EH (cell line): ENCODE measurements at regions not wholly inside any gene's neighbourhood (a gene's known extent, or its start where the extent isn't known, plus 50 kb on each side); places are given as distances from the start of the nearest gene placed in this dataset.
"Not testable (repeated sequence)": the region's sequence is repeated elsewhere in the genome, so short reads cannot be mapped to it uniquely, and the experiment has no call there.

ENCODE experiments used
- DNase-seq: peaks from one replicate; pipeline ENCODE4 v3.0.0-alpha.2; 2015; ENCODE audit warnings: low read depth

DNA sequence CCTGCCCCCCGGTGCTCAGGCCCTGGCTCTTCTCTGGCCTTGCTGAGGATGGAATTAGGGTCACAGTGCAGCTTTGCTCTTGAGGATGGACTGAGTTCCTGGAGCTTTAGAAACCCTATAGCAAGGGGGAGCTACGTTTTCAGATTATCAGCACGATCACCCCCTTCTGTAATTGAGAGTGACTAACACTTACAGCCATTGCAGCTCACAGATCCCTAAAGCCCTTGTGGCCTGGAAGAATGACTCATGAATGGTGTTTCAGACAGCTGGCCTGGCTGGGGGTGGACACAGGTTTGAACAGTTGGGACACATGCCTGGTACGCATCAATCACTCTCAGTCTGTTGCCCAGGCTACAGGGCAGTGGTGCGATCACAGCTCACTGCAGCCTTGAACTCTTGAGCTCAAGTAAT is 79.7 kb upstream of the IGFBP5 start:
- peak; percentile 96 for DNase-seq

DNA sequence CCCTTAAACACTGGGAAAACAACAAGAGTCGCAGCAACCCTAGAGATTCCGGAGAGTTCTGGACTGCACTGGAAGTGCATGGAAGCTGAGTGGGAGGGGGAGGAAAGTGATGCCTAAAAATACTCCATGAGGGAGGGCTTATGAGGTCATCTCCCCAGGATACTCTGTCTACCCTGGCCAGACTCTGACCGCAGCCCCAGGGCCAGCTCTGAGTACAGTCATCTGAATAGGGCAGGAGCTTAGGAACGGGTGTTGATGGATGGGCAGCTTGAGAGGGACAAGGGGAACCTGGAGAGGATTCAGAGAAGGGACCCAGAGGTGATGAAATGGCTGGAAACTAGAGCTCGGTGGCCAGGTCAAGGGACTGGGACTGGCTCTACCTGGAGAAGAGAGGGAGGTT is 79.3 kb upstream of the IGFBP5 start:
- peak; percentile 94 for DNase-seq

DNA sequence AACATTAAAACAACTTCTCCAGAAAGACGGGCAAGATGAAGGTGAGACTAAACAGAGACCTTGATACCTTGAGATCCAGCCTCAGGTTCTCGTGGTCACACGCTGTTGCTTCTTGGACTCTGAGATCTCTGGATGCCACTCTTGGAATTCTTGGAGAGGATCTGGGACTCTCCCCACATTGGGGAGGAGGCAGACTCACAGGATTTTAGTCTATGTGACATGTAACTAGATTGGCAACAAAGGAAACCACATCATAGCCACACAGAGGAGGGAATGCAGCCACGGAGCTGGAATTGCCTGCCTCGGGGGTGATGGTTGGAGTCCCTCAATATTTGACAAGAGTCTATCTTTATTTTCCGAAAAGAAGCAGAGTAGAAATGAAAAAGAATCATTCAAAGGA is 78.8 kb upstream of the IGFBP5 start:
- DNase-seq: peak; percentile 46

DNA sequence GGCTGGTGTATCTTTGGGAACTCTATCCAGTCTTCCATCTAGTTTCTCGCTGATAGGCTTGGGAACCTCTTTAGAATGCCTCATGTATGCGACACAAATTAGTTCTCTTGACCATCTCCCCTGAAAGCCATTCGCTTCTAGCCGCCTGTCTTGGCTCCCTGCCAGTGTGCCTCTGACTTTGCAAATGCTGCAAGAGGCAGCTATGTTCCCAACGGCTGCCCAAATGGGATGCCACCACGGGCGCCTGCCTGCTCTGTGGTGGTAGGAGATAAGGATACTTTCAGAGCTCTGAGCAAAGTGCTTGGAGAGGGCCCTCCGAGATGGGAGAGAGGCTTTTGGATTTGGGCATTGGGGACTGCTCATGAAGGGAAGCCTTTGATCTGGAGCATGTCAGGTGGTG is 77.7 kb upstream of the IGFBP5 start:
- DNase-seq: no peak

DNA sequence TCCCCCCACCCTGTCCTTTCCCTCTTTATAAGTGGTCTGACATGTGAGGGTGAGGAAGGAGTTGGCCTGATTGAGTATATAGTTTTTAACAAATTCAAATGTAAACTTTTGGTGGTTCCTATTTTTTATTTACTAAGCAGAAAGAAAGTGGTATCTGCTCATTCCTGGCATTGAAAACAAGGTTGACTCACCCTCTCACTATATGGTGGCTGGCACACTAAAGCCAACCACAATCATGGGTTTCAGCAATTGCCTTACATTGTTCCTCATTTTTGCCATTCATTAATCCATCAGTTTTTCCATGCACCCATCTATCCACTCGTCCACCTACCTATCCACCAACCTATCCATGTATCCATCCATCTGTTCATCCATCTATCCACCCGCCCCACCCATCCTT is 75.4 kb upstream of the IGFBP5 start:
- DNase-seq: no peak

DNA sequence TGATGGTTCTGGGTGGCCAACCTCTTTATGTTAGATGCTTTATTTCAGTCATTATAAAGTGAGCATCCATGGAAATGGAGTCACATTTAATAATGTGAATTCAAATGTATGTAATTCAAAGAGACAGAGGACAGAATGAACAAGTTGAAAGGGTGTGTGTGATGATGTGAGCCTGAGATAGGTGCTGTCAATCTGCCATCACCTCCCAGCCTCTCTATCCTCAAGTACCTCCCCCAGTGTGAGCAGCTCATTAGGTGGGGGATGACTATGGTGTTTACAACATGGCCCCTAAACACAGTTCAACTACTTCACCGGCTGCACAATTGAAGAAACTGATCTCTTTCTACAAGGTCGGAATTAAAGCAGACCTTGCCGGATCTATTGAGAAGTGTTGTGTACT is 74.7 kb upstream of the IGFBP5 start:
- DNase-seq: no peak

DNA sequence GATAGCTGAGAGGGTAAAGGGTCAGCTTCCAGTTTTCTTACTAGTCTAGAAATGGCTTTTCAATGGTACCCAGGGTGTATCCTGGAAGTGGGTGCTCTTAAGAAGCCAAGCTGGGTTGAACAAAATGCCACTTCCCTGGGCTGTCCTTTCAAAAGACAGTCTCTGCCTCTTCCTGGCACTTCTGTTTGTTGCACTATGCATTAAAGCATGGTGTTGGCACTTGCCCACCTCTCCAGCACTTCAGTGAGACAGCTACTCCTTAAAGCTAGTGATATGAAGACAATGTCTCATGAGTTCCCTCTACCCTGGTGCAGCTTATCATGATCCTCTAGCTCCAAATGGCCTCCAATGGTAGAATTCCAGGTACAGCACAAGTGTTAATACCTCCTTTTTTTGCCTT is 74.3 kb upstream of the IGFBP5 start:
- DNase-seq: no peak

DNA sequence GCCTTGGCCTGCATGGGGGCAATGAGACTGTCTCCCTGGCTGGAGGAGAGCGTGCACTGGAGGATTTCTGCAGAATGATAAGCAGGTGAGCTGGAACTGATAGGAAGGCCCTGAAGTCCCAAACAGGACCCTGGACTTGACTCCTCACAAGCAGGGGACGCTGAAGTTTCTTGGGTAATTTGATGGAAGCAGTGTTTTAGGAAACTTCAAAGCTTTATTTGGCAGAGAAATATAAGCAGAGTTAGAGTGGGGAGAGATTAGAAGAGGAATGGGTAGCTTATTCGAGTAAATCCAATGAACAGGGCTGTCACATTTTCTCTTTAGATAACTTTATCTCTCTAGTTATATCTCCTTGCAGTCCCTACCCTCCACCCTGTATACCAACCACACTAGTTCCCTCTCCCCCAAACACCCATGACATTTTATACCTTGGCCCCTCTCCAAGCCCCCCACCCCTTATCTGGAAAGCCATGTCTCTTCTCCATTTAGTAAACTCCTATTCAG is 73.6 kb upstream of the IGFBP5 start:
- DNase-seq: no peak

DNA sequence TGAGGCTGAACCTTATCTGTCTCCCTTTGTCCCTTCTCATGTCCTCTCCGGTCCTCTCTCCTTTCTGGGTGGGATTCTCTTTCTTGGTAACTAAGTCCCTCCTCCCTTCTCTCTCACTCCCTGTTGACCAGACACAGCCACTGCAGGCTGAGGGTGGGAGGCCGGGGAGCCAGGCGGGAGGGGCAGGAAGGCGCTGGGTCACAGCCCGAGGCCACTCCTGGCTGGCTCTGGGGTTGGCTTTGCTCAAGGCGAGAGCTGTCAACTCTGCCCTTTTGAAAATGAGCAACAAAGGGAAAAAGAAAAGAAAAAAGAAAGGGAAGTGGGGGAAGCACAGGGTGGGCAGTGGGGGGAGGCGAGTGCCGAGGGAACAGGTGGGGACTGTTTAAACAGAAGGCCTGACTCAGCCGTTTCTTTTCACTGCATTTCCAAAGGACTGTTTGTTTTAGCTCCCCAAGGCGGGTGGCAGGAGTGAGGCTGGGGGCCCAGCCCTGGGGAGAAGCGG is 70.5 kb upstream of the IGFBP5 start:
- DNase-seq: no peak

DNA sequence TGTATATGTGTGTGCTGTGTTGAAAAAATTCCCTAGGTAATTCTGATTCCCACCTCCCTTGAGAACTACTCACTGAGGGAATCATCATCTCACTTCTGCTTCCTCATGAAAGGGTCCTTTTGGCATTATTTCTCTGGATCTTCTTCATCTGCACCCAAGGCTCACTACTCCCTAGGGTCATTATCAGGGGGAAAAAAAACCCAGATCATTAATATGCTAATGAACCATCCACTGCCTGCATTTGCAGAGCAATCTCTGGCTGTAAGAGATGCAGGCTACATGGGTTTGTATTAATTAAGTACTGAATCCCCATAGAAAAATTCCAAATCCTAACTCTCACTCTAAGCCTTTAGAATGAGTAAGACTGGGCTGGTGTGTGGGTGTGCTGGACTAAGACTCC is 68.0 kb upstream of the IGFBP5 start:
- no peak for DNase-seq

DNA sequence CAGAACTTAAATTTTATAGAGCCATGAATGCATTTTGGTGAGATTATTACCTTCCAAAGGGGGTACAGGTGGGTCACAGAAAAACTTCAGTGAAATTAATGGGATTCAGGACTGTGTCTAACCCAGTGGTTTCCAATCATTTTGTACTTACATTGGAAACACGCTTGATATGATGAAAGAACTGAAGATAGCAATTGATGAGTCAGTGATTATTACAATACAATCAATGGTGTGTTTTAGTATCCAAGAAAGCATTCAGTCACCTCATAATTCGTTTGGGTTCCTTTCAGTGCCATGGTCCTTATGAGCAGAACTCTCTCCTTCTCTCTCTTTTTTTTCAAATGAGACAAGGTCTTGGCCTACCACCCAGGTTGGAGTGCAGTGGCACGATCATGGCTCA is 66.5 kb upstream of the IGFBP5 start:
- no peak for DNase-seq

DNA sequence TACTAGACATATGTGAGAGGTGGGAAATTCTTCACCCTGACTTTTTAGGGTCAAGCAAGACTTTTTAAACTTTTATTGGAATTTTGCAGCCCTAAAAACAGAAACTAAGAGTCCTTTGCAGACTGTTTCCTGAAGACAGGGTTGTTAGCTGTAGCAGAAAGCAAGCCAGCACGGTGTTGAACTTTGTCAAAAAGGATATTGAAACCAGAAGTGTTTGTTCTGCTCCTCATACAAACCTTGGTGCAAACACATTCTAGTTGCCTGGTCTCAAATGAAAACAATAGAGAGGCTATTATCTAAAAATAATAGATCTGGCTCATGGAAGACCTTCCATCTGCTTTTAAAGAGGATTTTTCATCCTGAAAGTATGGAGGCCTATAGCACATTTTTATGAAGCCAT is 65.8 kb upstream of the IGFBP5 start:
- DNase-seq: no peak

DNA sequence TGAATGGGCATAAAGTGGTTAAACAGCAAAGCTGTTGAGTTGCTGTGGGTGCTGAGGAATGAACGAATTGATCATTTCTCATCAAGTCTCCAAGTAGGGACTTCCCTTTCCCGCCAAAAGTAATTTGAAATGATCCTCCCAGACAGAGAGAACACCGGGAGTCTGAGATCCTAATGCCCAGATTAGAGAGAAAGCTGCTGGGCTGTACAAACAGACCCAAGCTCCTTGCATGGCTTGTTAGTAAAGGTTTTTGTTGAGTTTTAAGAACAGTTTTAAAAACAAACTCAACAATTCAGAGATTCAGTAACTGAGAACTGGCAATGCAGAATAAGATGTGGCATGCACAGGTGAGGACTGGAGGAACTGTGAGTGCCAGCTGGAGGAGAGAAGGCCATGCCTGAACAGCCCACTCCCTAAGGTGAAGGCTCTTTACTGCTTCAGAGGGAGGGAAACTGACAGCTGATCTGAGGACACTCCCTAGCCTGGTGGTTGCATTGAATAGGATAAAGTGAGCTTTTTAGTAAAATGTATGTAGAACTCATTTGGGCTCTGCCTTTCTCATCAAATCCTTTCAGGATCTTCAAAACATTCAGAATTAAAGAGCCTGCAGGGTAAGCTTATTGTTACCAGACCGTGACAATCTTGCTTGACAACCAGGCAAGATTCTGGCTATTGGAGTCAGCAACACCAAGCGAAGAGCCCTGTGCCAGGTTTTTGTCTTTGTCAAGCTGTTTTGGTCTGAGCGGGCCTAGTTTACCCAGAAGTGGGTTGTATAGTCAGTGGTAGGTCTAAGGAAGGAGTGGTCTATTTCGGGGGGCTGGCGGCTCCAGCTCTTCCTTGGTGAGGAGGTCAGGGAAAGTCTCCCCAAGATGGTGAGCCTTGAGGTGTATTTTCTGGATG is 63.2 kb upstream of the IGFBP5 start:
- no peak for DNase-seq

DNA sequence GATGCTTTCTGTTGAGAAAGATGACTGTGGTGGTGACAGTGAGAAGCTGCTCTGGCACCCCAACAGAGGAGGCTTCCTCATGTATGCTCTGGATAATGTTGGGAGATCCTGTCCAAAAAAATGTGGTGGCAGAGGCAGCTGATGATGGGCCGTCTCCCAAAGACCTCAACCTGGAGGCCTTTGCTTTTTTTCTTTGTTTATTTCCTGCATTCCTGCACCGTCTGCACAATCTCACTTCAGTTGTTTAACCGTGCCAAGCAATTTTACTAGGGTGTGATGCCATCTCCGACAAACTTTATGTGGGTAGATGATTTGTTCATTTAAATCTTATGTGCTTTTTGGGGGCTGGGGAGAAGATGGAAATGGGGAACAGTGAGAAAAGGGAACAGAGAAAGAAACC is 62.2 kb upstream of the IGFBP5 start:
- DNase-seq: no peak

DNA sequence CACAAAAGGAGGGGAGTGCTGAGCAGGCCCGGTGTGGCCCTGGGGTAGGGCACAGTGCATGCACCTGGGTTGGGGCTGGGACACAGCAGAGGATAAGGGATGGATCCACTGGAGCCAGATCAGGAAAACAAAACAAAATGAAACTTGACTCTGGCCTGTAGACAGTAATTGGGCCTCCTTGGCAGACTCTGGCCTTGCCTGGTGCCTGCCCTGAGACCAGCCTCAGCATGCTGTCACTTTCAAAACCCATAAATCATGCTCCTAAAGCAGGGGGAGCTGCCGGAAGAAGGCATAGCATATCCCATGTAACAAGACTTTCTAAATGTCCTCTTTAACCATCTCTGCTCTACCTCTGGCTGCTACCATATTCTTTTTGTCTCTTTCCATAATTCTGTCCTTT is 61.1 kb upstream of the IGFBP5 start:
- DNase-seq: no peak

DNA sequence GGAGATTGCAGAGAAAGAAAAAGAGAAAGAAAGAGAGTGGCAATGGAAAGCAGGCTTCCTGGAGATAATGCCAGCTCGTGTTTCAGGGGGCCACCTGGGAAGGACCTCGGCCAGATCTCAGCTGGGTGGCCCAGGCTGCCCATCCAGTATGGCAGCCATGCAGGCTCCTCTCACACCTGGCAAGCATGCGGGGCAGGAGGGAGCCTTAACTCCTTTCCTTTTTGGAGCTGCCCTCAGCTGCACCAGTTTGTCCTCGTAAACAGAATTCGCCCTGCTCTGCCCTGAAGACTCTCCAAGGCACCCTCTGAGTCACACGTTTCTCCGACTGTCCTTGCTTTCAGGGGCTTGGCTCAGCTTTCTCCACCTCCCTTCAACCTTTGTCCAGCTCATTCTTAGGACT is 59.5 kb upstream of the IGFBP5 start:
- no peak for DNase-seq

DNA sequence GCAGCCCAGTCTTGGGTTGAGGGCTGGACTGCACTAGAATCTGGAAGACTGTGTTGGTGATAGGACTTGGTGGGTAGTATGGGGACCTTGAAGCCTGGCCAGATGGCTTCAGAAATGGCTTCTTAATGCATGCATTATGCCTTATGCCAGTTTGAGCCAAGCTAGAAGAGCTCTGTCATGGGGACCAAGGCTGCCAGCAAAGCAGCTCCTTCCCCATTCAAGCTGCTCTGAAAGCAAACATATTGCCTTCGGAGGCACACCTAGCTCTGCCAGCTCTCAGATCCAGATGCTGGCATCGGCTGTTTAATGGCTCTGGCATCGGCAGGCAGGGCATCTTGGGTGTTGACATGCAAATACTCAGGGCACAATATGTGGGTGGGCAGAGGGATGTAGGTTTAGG is 59.0 kb upstream of the IGFBP5 start:
- no peak for DNase-seq

DNA sequence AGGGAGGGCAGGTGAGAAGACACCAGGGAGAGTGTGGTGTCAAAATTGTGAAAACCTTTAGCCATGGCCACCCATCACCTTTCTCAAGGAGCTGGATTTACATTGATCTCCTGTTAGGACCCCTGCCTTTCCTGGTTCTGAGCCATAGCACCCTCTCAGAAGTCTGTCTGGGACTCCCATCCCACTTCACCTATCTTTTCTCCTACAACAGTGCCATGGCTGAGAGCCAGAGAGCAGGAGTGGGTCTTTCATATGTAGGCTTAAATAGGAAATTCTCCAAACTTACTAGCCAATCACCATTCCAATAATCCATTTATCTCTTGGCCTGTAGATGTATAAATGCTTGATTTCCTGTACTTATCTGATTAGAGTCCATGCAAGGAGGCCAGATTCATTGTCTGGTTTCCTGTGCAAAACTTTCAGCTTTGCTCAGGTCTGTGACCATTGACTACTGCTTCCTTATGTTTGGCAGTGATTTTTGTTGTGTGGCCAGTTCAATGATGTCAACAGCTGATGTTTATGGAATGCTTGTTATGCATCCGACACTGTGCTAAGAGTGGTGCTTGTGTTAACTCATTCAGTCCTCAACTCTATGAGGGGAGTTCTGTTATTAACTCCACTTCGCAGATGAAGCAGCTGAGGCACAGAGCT is 57.6 kb upstream of the IGFBP5 start:
- no peak for DNase-seq

DNA sequence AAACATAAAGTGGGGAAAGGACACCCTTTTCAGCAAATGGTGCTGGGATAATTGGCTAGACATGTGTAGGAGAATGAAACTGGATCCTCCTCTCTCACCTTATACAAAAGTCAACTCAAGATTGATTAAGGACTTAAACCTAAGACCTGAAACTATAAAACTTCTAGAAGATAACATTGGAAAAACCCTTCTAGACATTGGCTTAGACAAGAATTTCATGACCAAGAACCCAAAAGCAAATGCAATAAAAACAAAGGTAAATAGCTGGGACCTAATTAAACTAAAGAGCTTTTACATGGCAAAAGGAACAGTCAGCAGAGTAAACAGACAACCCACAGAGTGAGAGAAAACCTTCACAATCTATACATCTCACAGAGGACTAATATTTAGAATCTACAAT is 55.4 kb upstream of the IGFBP5 start:
- DNase-seq: not testable (repeated sequence)

DNA sequence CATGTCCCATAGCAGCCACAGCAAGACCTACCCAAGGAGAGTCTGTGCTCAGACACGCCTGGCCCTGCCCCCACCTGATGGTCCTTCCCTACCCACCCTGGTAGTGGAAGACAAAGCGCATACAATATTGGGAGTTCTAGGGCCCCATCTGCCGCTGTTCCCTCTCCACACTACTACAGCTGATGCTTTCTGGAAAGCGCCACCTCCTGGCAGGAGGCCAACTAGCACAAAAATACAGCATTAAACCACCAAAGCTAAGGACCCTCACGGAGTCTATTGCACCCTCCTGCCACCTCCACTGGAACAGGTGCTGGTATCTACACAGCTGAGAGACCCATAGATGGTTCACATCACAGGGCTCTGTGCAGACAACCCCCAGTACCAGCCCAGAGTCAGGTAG is 50.9 kb upstream of the IGFBP5 start:
- DNase-seq: not testable (repeated sequence)

DNA sequence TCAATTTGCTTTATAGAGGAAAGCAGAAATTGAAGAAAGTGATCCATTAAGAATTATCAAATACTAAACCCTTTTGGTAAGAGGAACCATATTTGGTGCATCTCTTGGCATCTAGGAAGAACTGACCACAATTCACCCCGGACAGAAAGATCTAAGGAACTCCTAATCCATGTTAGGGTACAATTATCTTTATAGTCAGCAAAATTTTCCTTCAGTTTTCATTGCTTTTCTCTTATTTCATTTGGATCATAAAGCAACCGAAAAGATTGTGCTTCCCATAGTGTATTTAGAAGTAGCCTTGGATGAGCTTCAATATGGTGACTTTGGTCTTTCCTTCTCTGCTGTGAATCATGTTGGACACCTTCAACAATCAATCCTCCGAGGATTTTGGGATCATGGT is 50.1 kb upstream of the IGFBP5 start:
- DNase-seq: no peak
